ENCODE measurements at regions not wholly inside any gene's neighbourhood (a gene's known extent, or its start where the extent isn't known, plus 50 kb on each side); places are given as distances from the start of the nearest gene placed in this dataset.

DNA sequence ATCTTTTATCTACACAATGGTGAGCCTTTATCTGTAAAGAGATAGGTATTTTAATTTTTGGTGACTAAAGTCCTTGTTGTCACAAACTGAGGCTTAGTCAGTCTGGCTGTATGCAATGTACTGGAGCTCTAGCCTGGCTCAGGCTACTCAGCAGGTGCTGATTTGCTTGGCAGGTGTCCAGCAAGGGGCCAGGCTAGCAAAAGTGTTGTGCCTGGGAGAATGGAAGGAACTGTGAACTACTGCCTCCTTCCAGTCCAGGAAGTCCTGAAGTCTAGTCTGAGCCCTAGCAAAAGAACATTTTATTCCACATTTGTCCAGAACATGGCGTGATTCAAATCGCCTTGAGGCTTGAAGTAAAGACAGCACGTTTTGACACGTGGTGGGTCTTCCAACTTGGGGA is 260.5 kb downstream of the CCDC85A start:
- H3K9me3 ChIP-seq (ENCODE audit: control insufficient read depth, insufficient read depth, low read length), result no peaks in the 10 kb centered on the region
- no peaks in the 10 kb centered on the region for H3K4me1 ChIP-seq (ENCODE audit: control insufficient read depth, insufficient read depth, low read length)
- H3K4me3 ChIP-seq (ENCODE audit: low read depth, low read length), result no peak overlapping the region
- H3K27ac ChIP-seq (ENCODE audit: low read depth, low read length), result no peak overlapping the region
- H3K27me3 ChIP-seq (ENCODE audit: control insufficient read depth, insufficient read depth, low read length), result no peaks in the 10 kb centered on the region
- no peaks in the 10 kb centered on the region for H3K36me3 ChIP-seq (ENCODE audit: control insufficient read depth, insufficient read depth, low read length)
- peak in 2 of 6 donors; percentile 41 to 59 for DNase-seq (ENCODE audit: low read depth in 4 of 6, low spot score in 6 of 6)
- WGBS (ENCODE audit: insufficient coverage), result 63% methylated on average over 2 of the region's 4 CpGs

DNA sequence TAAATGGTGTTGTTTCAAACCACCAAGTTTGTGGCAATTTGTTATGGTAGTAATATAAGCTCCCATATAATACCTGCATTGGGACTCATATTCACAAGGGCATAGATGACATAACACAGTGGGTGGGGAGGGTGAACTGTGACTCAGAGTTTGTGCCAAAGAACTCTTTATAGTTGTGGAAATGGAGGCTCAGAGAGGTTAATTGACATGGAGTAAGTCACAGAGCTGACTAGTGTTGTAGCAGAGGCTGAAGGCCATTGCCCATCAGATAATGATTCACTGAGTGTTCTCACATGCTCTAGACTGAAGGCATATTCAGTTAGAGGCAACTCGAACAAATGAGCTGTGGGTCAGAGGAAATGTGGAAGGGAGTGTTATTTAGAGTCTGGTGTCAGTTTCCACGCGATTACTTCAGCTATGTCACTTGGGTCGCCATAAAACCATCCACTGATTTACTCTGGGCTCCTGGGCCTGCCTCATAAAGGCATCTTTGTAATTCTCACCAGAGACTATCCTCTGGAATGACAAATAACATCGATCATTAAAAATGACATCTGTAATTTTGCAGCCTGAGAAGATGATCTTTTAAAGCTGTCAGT is 264.7 kb downstream of the CCDC85A start:
- no peaks in the 10 kb centered on the region for H3K4me1 ChIP-seq (ENCODE audit: control insufficient read depth, insufficient read depth, low read length)
- no peaks in the 10 kb centered on the region for H3K36me3 ChIP-seq (ENCODE audit: control insufficient read depth, insufficient read depth, low read length)
- 70% methylated on average over 2 of the region's 5 CpGs for WGBS (ENCODE audit: insufficient coverage)
- no peak overlapping the region for H3K4me3 ChIP-seq (ENCODE audit: low read depth, low read length)
- H3K27me3 ChIP-seq (ENCODE audit: control insufficient read depth, insufficient read depth, low read length), result no peaks in the 10 kb centered on the region
- H3K9me3 ChIP-seq (ENCODE audit: control insufficient read depth, insufficient read depth, low read length), result no peaks in the 10 kb centered on the region
- H3K27ac ChIP-seq (ENCODE audit: low read depth, low read length), result no peak overlapping the region
- no peak for DNase-seq (ENCODE audit: low read depth in 4 of 6, low spot score in 6 of 6)

DNA sequence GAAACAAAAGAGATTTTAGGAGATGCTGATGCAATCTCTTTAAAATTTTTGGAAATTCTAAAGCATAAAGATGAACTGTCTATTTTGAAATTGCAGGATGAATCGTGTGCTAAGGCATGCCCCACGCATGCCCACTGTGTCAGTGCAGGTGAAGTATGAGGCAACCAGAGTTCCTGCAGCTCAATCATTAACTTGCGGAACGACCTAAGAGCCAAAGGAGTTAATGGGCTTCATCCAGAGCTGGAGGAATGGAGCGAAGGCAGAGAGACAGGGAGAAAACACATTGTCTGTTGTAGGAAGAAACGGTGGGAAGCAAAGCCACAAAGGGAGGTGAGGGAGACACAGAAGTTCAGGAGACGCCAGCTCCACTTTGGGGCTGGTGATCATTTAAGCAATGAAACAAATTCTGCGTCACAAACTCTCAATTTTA is 265.2 kb downstream of the CCDC85A start:
- Histone ChIP-seq H3K36me3 (ENCODE audit: control insufficient read depth, insufficient read depth, low read length) (no peaks in the 10 kb centered on the region), H3K4me3 (ENCODE audit: low read depth, low read length) (no peak overlapping the region), H3K4me1 (ENCODE audit: control insufficient read depth, insufficient read depth, low read length) (no peaks in the 10 kb centered on the region), H3K27me3 (ENCODE audit: control insufficient read depth, insufficient read depth, low read length) (no peaks in the 10 kb centered on the region), H3K9me3 (ENCODE audit: control insufficient read depth, insufficient read depth, low read length) (no peaks in the 10 kb centered on the region), H3K27ac (ENCODE audit: low read depth, low read length) (no peak overlapping the region)
- peak in 3 of 6 donors; percentile 13 to 84 (median 13) for DNase-seq (ENCODE audit: low read depth in 4 of 6, low spot score in 6 of 6)
- 28% methylated on average over 6 of the region's 8 CpGs for WGBS (ENCODE audit: insufficient coverage)

DNA sequence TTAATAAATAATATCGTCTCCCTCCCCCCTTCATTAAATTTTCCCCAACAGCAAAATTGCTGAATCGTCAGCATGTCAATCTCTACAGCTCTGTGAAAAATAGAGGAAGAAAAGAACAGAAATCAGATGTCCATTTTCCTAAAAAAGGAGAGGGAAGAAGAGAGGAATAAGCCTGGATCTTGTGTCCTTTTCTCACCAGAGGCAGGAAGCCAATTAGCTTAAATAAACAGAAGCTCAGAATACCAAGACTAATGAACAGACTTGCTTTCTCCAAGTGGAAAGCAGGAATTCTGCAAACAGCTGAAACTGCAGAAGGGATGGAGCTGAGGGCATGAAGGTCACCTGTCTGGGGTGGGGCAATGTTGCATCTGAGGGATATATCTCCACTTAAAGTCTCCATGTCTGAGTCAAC is 265.7 kb downstream of the CCDC85A start:
- Histone ChIP-seq H3K36me3 (ENCODE audit: control insufficient read depth, insufficient read depth, low read length) (no peaks in the 10 kb centered on the region), H3K4me1 (ENCODE audit: control insufficient read depth, insufficient read depth, low read length) (no peaks in the 10 kb centered on the region), H3K9me3 (ENCODE audit: control insufficient read depth, insufficient read depth, low read length) (no peaks in the 10 kb centered on the region), H3K27ac (ENCODE audit: low read depth, low read length) (no peak overlapping the region), H3K4me3 (ENCODE audit: low read depth, low read length) (no peak overlapping the region), H3K27me3 (ENCODE audit: control insufficient read depth, insufficient read depth, low read length) (no peaks in the 10 kb centered on the region)
- no CpG with 5 or more reads among the region's 2 CpGs for WGBS (ENCODE audit: insufficient coverage)
- DNase-seq (ENCODE audit: low read depth in 4 of 6, low spot score in 6 of 6), result peak in 2 of 6 donors; percentile 9 to 46

DNA sequence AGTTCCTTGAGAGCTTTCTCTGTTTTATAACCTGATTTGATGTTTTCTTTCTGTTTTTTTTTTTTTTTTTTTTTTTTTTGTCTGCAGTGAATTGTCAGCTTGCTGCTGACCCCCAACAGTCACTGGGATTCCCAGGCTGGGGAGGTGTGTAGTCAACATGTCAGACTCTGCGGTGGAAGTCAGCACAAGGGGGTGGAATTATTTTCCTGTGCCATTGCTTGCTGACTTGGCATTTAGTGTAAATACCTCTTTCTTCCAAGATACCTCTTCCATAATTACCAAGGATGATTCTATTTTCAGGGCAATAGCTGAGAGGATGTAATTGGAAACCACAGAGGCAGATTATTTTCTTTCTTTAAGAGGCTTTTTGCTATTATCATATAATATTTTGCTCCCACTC is 266.3 kb downstream of the CCDC85A start:
- no peaks in the 10 kb centered on the region for H3K9me3 ChIP-seq (ENCODE audit: control insufficient read depth, insufficient read depth, low read length)
- no peak overlapping the region for H3K27ac ChIP-seq (ENCODE audit: low read depth, low read length)

DNA sequence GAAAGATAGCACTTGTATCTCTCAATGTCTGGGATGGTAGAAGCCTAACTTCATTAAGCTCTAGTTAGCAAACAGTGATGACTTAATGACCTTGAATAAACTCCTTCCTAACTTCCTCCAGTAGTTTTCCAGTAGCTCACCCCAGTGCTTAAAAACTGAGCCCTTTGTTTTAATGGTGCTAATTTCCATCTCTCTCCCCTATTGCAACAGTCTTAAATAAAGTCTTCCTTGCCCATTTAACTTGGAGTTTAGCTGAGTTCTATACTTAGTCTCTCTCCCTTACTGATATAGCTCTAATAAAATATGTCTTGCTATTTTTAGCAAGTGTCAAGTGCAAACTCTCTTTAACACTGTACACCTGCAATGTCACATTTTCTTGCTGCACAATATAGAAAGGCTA is 267.0 kb downstream of the CCDC85A start:
- Histone ChIP-seq H3K4me3 (ENCODE audit: low read depth, low read length) (no peak overlapping the region), H3K27me3 (ENCODE audit: control insufficient read depth, insufficient read depth, low read length) (no peaks in the 10 kb centered on the region), H3K9me3 (ENCODE audit: control insufficient read depth, insufficient read depth, low read length) (no peaks in the 10 kb centered on the region), H3K36me3 (ENCODE audit: control insufficient read depth, insufficient read depth, low read length) (no peaks in the 10 kb centered on the region), H3K27ac (ENCODE audit: low read depth, low read length) (no peak overlapping the region), H3K4me1 (ENCODE audit: control insufficient read depth, insufficient read depth, low read length) (no peaks in the 10 kb centered on the region)
- no peak for DNase-seq (ENCODE audit: low read depth in 4 of 6, low spot score in 6 of 6)

More for the DNA sequence above, 266.3 kb downstream of the CCDC85A start:
- H3K27me3 ChIP-seq (ENCODE audit: control insufficient read depth, insufficient read depth, low read length), result no peaks in the 10 kb centered on the region
- H3K4me1 ChIP-seq (ENCODE audit: control insufficient read depth, insufficient read depth, low read length), result no peaks in the 10 kb centered on the region
- DNase-seq (ENCODE audit: low read depth in 4 of 6, low spot score in 6 of 6), result peak in 1 of 6 donors; percentile 14
- H3K36me3 ChIP-seq (ENCODE audit: control insufficient read depth, insufficient read depth, low read length), result no peaks in the 10 kb centered on the region
- no CpG with 5 or more reads among the region's 1 CpG for WGBS (ENCODE audit: insufficient coverage)
- H3K4me3 ChIP-seq (ENCODE audit: low read depth, low read length), result no peak overlapping the region

DNA sequence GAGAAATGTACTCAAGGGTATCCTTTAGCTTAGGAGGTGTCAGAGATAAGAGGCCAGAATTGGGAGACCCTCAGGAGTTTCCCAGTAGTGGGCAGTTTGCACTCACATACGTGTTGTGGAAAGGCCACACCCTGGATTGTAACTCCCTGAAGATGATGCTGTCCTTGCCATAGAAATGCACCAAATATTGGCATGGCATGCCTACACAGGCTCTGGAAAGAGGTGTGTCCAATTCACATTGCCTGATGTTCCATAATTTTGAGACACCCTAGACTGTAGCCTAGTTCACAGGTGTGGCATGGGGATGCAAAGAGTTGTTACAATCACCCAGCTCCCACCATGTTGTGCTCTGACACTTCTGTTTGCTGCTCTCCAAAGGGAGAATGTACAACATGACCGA is 271.9 kb downstream of the CCDC85A start:
- H3K4me1 ChIP-seq (ENCODE audit: control insufficient read depth, insufficient read depth, low read length), result no peaks in the 10 kb centered on the region
- WGBS (ENCODE audit: insufficient coverage), result 100% methylated on average over 1 of the region's 2 CpGs
- H3K27me3 ChIP-seq (ENCODE audit: control insufficient read depth, insufficient read depth, low read length), result no peaks in the 10 kb centered on the region
- DNase-seq (ENCODE audit: low read depth in 4 of 6, low spot score in 6 of 6), result no peak
- no peaks in the 10 kb centered on the region for H3K36me3 ChIP-seq (ENCODE audit: control insufficient read depth, insufficient read depth, low read length)
- no peak overlapping the region for H3K27ac ChIP-seq (ENCODE audit: low read depth, low read length)
- H3K9me3 ChIP-seq (ENCODE audit: control insufficient read depth, insufficient read depth, low read length), result no peaks in the 10 kb centered on the region
- no peak overlapping the region for H3K4me3 ChIP-seq (ENCODE audit: low read depth, low read length)

DNA sequence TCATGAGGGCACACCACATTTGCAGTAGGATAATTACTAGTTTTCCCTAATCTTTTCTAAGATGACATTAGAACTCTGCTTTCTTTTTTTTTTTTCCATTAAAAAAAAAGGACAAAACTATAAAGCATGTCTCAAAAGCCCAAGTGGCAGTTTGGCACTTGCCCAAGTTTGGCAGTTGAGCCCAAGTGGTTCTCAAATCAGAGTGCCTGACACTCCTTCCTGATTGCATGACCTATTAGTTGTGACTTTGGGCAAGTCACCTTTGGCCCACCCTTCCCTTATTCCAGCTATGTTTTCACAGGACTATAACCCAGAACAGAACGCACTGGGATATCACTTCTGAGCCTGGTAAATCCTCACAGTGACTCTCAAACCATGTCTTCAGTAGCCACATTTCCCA is 273.0 kb downstream of the CCDC85A start:
- H3K27ac ChIP-seq (ENCODE audit: low read depth, low read length), result no peak overlapping the region
- H3K9me3 ChIP-seq (ENCODE audit: control insufficient read depth, insufficient read depth, low read length), result no peaks in the 10 kb centered on the region
- no peak for DNase-seq (ENCODE audit: low read depth in 4 of 6, low spot score in 6 of 6)
- H3K27me3 ChIP-seq (ENCODE audit: control insufficient read depth, insufficient read depth, low read length), result no peaks in the 10 kb centered on the region
- no peaks in the 10 kb centered on the region for H3K36me3 ChIP-seq (ENCODE audit: control insufficient read depth, insufficient read depth, low read length)
- 100% methylated on average over 1 of the region's 1 CpG for WGBS (ENCODE audit: insufficient coverage)
- no peaks in the 10 kb centered on the region for H3K4me1 ChIP-seq (ENCODE audit: control insufficient read depth, insufficient read depth, low read length)
- H3K4me3 ChIP-seq (ENCODE audit: low read depth, low read length), result no peak overlapping the region

DNA sequence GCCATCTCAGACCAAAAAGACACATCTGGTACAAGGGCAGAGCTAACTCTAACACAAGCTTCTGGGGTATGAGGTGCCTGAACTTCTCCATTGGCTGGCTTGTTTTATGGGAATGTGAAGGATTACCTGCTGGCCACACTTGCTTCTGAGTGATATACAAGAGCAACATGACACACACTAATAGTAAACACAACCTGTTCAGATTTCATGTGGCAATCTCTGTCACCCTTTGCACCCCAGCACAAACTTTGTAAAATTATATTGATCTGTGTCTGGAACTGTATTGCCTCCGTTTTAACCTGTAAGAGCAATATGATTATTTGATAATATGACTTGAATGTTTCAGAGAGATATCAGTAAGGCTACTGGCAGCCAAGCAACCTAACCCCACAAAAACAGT is 276.7 kb downstream of the CCDC85A start:
- Histone ChIP-seq H3K4me3 (ENCODE audit: low read depth, low read length) (no peak overlapping the region), H3K9me3 (ENCODE audit: control insufficient read depth, insufficient read depth, low read length) (no peaks in the 10 kb centered on the region), H3K27ac (ENCODE audit: low read depth, low read length) (no peak overlapping the region), H3K4me1 (ENCODE audit: control insufficient read depth, insufficient read depth, low read length) (no peaks in the 10 kb centered on the region), H3K27me3 (ENCODE audit: control insufficient read depth, insufficient read depth, low read length) (no peaks in the 10 kb centered on the region), H3K36me3 (ENCODE audit: control insufficient read depth, insufficient read depth, low read length) (no peaks in the 10 kb centered on the region)
- DNase-seq (ENCODE audit: low read depth in 4 of 6, low spot score in 6 of 6), result no peak
- no CpG with 5 or more reads among the region's 1 CpG for WGBS (ENCODE audit: insufficient coverage)

DNA sequence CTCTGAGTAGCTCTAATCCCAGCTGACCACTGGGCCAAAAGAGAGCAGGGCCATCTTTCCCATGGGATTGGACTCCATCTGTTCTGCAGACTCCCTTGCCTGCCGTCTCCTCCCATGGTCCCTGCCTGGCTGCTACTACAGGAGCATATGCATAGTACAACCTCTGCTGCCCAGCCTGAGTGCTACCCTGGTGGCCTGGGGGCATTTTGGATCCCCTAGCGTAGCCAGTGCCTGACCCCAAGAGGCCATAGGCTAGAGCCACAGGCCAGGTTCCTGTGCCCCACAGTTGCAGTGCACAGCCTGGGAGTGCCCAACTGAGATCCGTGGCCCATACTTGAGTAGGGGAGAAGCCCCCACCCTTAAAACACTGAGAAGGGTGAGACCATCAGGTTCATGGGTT is 280.3 kb downstream of the CCDC85A start:
- no peak overlapping the region for H3K4me3 ChIP-seq (ENCODE audit: low read depth, low read length)
- H3K9me3 ChIP-seq (ENCODE audit: control insufficient read depth, insufficient read depth, low read length), result no peaks in the 10 kb centered on the region
- H3K27me3 ChIP-seq (ENCODE audit: control insufficient read depth, insufficient read depth, low read length), result no peaks in the 10 kb centered on the region
- no peaks in the 10 kb centered on the region for H3K4me1 ChIP-seq (ENCODE audit: control insufficient read depth, insufficient read depth, low read length)
- no peaks in the 10 kb centered on the region for H3K36me3 ChIP-seq (ENCODE audit: control insufficient read depth, insufficient read depth, low read length)
- 88% methylated on average over 3 of the region's 3 CpGs for WGBS (ENCODE audit: insufficient coverage)
- DNase-seq (ENCODE audit: low read depth in 4 of 6, low spot score in 6 of 6), result no peak
- H3K27ac ChIP-seq (ENCODE audit: low read depth, low read length), result no peak overlapping the region

Data from spinal cord (tissue), 9 donors.